MM.1S (cell line): ENCODE measurements at regions not wholly inside any gene's neighbourhood (a gene's known extent, or its start where the extent isn't known, plus 50 kb on each side); places are given as distances from the start of the nearest gene placed in this dataset.

Experiments
- DNase-seq: peaks from one replicate; pipeline ENCODE4 v3.0.0-alpha.2; 2015
- H2AFZ ChIP-seq: fragments of 300-600 bp; sonication (generic); 2 replicates; pipeline ENCODE4 v1.6.0; 2016; ENCODE audit warnings: antibody characterized with exemption, low read length
- H3F3A ChIP-seq: fragments of 300-600 bp; sonication (generic); 2 replicates; pipeline ENCODE4 v1.6.1; 2016; ENCODE audit warnings: mild to moderate bottlenecking, antibody characterized with exemption, low read length, moderate library complexity, mixed read lengths; ENCODE audit not compliant: insufficient read depth
- H3K27ac ChIP-seq: fragments of 300-600 bp; sonication (generic); 2 replicates; pipeline ENCODE4 v1.5.1; 2016; ENCODE audit warnings: mild to moderate bottlenecking, low read length
- H3K27me3 ChIP-seq: fragments of 300-600 bp; sonication (generic); replicated peaks from 2 replicates; pipeline ENCODE4 v1.6.0; 2016; ENCODE audit warnings: low read length; ENCODE audit not compliant: insufficient read depth
- H3K36me3 ChIP-seq: fragments of 300-600 bp; sonication (generic); replicated peaks from 2 replicates; pipeline ENCODE4 v1.6.1; 2016; ENCODE audit warnings: mild to moderate bottlenecking, low read length, mixed read lengths; ENCODE audit not compliant: insufficient read depth
- H3K4me1 ChIP-seq: fragments of 300-600 bp; sonication (generic); 2 replicates; pipeline ENCODE4 v1.6.1; 2016; ENCODE audit warnings: low read length, mixed read lengths
- H3K4me2 ChIP-seq: fragments of 300-600 bp; sonication (generic); 2 replicates; pipeline ENCODE4 v1.6.0; 2016; ENCODE audit warnings: low read depth, low read length
- H3K4me3 ChIP-seq: fragments of 300-600 bp; sonication (generic); 2 replicates; pipeline ENCODE4 v1.5.1; 2016; ENCODE audit warnings: low read length, mixed read lengths
- H3K79me2 ChIP-seq: fragments of 300-600 bp; sonication (generic); 2 replicates; pipeline ENCODE4 v1.6.1; 2016; ENCODE audit warnings: mixed run types, low read length, mixed read lengths
- H3K9ac ChIP-seq: fragments of 300-600 bp; sonication (generic); 2 replicates; pipeline ENCODE4 v1.6.1; 2016; ENCODE audit warnings: low read length, mixed read lengths
- H3K9me2 ChIP-seq: fragments of 300-600 bp; sonication (generic); replicated peaks from 2 replicates; pipeline ENCODE4 v1.6.1; 2016; ENCODE audit warnings: mild to moderate bottlenecking, low read length, mixed read lengths; ENCODE audit not compliant: insufficient read depth
- H3K9me3 ChIP-seq: fragments of 300-600 bp; sonication (generic); replicated peaks from 2 replicates; pipeline ENCODE4 v1.6.1; 2016; ENCODE audit warnings: mild to moderate bottlenecking, low read length, mixed read lengths; ENCODE audit not compliant: insufficient read depth
- H4K20me1 ChIP-seq: fragments of 300-600 bp; sonication (generic); 2 replicates; pipeline ENCODE4 v1.6.1; 2016; ENCODE audit warnings: mild to moderate bottlenecking, low read length, moderate library complexity, mixed read lengths; ENCODE audit not compliant: insufficient read depth
- CTCF ChIP-seq: fragments of 300-600 bp; sonication (generic); IDR thresholded peaks from 2 replicates; pipeline ENCODE4 v1.5.1; 2016; ENCODE audit warnings: antibody characterized with exemption, low read length, mixed read lengths
- EZH2 ChIP-seq: fragments of 300-600 bp; sonication (generic); optimal IDR thresholded peaks from 2 replicates; pipeline ENCODE3; 2017; ENCODE audit warnings: low read depth, mild to moderate bottlenecking, antibody characterized with exemption, low read length, mixed read lengths
- EZH2phosphoT487 ChIP-seq: fragments of 300-600 bp; sonication (generic); IDR thresholded peaks from 2 replicates; pipeline ENCODE4 v1.6.1; 2018; ENCODE audit warnings: antibody characterized with exemption, low read length

- Histone ChIP-seq H3K4me1 (no peaks in the 10 kb centered on the region), H4K20me1 (no peaks in the 10 kb centered on the region), H3K4me2 (no peak overlapping the region), H3K36me3 (no peaks in the 10 kb centered on the region), H3K9me3 (no peaks in the 10 kb centered on the region), H3K79me2 (no peaks in the 10 kb centered on the region), H3F3A (no peaks in the 10 kb centered on the region), H3K27me3 (no peaks in the 10 kb centered on the region), H3K4me3 (no peak overlapping the region), H3K27ac (no peak overlapping the region), H3K9ac (no peak overlapping the region), H2AFZ (no peak overlapping the region), H3K9me2 (no peaks in the 10 kb centered on the region)
- no peak for DNase-seq
- no peak for TF ChIP-seq CTCF
- no peak for TF ChIP-seq EZH2phosphoT487
- no peak for TF ChIP-seq EZH2
These were observed 165.5 kb upstream of the ECI2 start for GRCh38 chr6:4300917-4301316.

GRCh38 chr6:4299476-4299875, 164.1 kb upstream of the ECI2 start:
- no peaks in the 10 kb centered on the region for H3K36me3 ChIP-seq
- H3K4me2 ChIP-seq, result no peak overlapping the region
- no peak for DNase-seq
- no peak overlapping the region for H3K9ac ChIP-seq
- no peak overlapping the region for H3K27ac ChIP-seq
- no peaks in the 10 kb centered on the region for H3K27me3 ChIP-seq
- H2AFZ ChIP-seq, result no peak overlapping the region
- H3K79me2 ChIP-seq, result no peaks in the 10 kb centered on the region
- no peaks in the 10 kb centered on the region for H3K4me1 ChIP-seq
- H3F3A ChIP-seq, result no peaks in the 10 kb centered on the region
- H3K9me2 ChIP-seq, result no peaks in the 10 kb centered on the region
- H3K4me3 ChIP-seq, result no peak overlapping the region
- H3K9me3 ChIP-seq, result no peaks in the 10 kb centered on the region
- no peaks in the 10 kb centered on the region for H4K20me1 ChIP-seq
- no peak for TF ChIP-seq EZH2phosphoT487
- no peak for TF ChIP-seq CTCF
- no peak for TF ChIP-seq EZH2

GRCh38 chr6:4297348-4297747, 162.0 kb upstream of the ECI2 start:
- Histone ChIP-seq H3K36me3 (no peaks in the 10 kb centered on the region), H3K9ac (no peak overlapping the region), H3K79me2 (no peaks in the 10 kb centered on the region), H3F3A (no peaks in the 10 kb centered on the region), H3K9me3 (no peaks in the 10 kb centered on the region), H3K9me2 (no peaks in the 10 kb centered on the region), H3K4me2 (no peak overlapping the region), H2AFZ (no peak overlapping the region), H3K27me3 (no peaks in the 10 kb centered on the region), H4K20me1 (no peaks in the 10 kb centered on the region), H3K4me3 (no peak overlapping the region), H3K27ac (no peak overlapping the region), H3K4me1 (no peaks in the 10 kb centered on the region)
- TF ChIP-seq EZH2phosphoT487 (no peak), CTCF (no peak), EZH2 (no peak)
- DNase-seq, result no peak

- no peaks in the 10 kb centered on the region for H3F3A ChIP-seq
- H3K27me3 ChIP-seq, result no peaks in the 10 kb centered on the region
- no peaks in the 10 kb centered on the region for H3K4me1 ChIP-seq
- no peak overlapping the region for H3K9ac ChIP-seq
- no peaks in the 10 kb centered on the region for H3K79me2 ChIP-seq
- no peak for DNase-seq
- no peak overlapping the region for H2AFZ ChIP-seq
- H3K27ac ChIP-seq, result no peak overlapping the region
- no peaks in the 10 kb centered on the region for H3K9me2 ChIP-seq
- no peak overlapping the region for H3K4me2 ChIP-seq
- no peak for TF ChIP-seq EZH2phosphoT487
- TF ChIP-seq CTCF, result no peak
- TF ChIP-seq EZH2, result no peak
- H4K20me1 ChIP-seq, result no peaks in the 10 kb centered on the region
- no peaks in the 10 kb centered on the region for H3K9me3 ChIP-seq
- no peak overlapping the region for H3K4me3 ChIP-seq
- no peaks in the 10 kb centered on the region for H3K36me3 ChIP-seq
These were observed 161.2 kb upstream of the ECI2 start for GRCh38 chr6:4296552-4296951.
